IPS-15b (cell line): ENCODE measurements at regions not wholly inside any gene's neighbourhood (a gene's known extent, or its start where the extent isn't known, plus 50 kb on each side); places are given as distances from the start of the nearest gene placed in this dataset.

Experiments used
- H3K27me3 ChIP-seq: one replicate; pipeline ENCODE4 v1.6.1; 2013; ENCODE audit warnings: low read length; ENCODE audit not compliant: control insufficient read depth, insufficient read depth
- H3K36me3 ChIP-seq: one replicate; pipeline ENCODE4 v1.6.1; 2013; ENCODE audit warnings: low read length; ENCODE audit not compliant: control insufficient read depth, insufficient read depth
- H3K4me1 ChIP-seq: one replicate; pipeline ENCODE4 v1.6.1; 2013; ENCODE audit warnings: mild to moderate bottlenecking, low read length; ENCODE audit not compliant: control insufficient read depth, insufficient read depth
- H3K4me3 ChIP-seq: one replicate; pipeline ENCODE4 v1.5.1; 2013; ENCODE audit warnings: low read depth, low read length
- H3K9ac ChIP-seq: one replicate; pipeline ENCODE4 v1.6.1; 2013; ENCODE audit warnings: low read depth, mild to moderate bottlenecking, low read length
- H3K9me3 ChIP-seq: one replicate; pipeline ENCODE4 v1.6.1; 2013; ENCODE audit warnings: mild to moderate bottlenecking, low read length; ENCODE audit not compliant: control insufficient read depth, insufficient read depth

GRCh38 chr1:5424802-5425703 is 567.2 kb downstream of the NPHP4 start:
- H3K4me1 ChIP-seq, result peaks cover 8% of the 10 kb centered on the region
- H3K36me3 ChIP-seq, result no peaks in the 10 kb centered on the region
- no peak overlapping the region for H3K4me3 ChIP-seq
- H3K27me3 ChIP-seq, result no peaks in the 10 kb centered on the region
- no peak overlapping the region for H3K9ac ChIP-seq
- no peaks in the 10 kb centered on the region for H3K9me3 ChIP-seq

- H3K9me3 ChIP-seq, result no peaks in the 10 kb centered on the region
- H3K36me3 ChIP-seq, result no peaks in the 10 kb centered on the region
- H3K4me1 ChIP-seq, result peaks cover 8% of the 10 kb centered on the region
- no peaks in the 10 kb centered on the region for H3K27me3 ChIP-seq
- H3K4me3 ChIP-seq, result no peak overlapping the region
- H3K9ac ChIP-seq, result no peak overlapping the region
Measured at GRCh38 chr1:5423109-5423508, 569.1 kb downstream of the NPHP4 start.

- Histone ChIP-seq H3K9me3 (no peaks in the 10 kb centered on the region), H3K27me3 (no peaks in the 10 kb centered on the region), H3K4me1 (peaks cover 5% of the 10 kb centered on the region), H3K4me3 (no peak overlapping the region), H3K9ac (no peak overlapping the region), H3K36me3 (no peaks in the 10 kb centered on the region)
Measured at GRCh38 chr1:5419501-5419900, 572.7 kb downstream of the NPHP4 start.

GRCh38 chr1:5416518-5416917 is 575.7 kb downstream of the NPHP4 start:
- Histone ChIP-seq H3K9ac (no peak overlapping the region), H3K4me1 (no peaks in the 10 kb centered on the region), H3K36me3 (no peaks in the 10 kb centered on the region), H3K9me3 (no peaks in the 10 kb centered on the region), H3K4me3 (no peak overlapping the region), H3K27me3 (no peaks in the 10 kb centered on the region)

- Histone ChIP-seq H3K27me3 (no peaks in the 10 kb centered on the region), H3K4me1 (no peaks in the 10 kb centered on the region), H3K36me3 (no peaks in the 10 kb centered on the region), H3K9ac (no peak overlapping the region), H3K4me3 (no peak overlapping the region), H3K9me3 (no peaks in the 10 kb centered on the region)
Measured at GRCh38 chr1:5415606-5416005, 576.6 kb downstream of the NPHP4 start.

- no peaks in the 10 kb centered on the region for H3K27me3 ChIP-seq
- no peaks in the 10 kb centered on the region for H3K9me3 ChIP-seq
- no peaks in the 10 kb centered on the region for H3K4me1 ChIP-seq
- H3K36me3 ChIP-seq, result no peaks in the 10 kb centered on the region
- H3K9ac ChIP-seq, result no peak overlapping the region
- no peak overlapping the region for H3K4me3 ChIP-seq
Measured at GRCh38 chr1:5410652-5411051, 581.6 kb downstream of the NPHP4 start.

GRCh38 chr1:5408401-5408800 is 583.8 kb downstream of the NPHP4 start:
- Histone ChIP-seq H3K9me3 (no peaks in the 10 kb centered on the region), H3K4me3 (no peak overlapping the region), H3K27me3 (no peaks in the 10 kb centered on the region), H3K36me3 (peaks cover under 1% of the 10 kb centered on the region), H3K9ac (no peak overlapping the region), H3K4me1 (no peaks in the 10 kb centered on the region)

GRCh38 chr1:5405263-5405662 is 587.0 kb downstream of the NPHP4 start:
- no peaks in the 10 kb centered on the region for H3K4me1 ChIP-seq
- no peak overlapping the region for H3K4me3 ChIP-seq
- H3K9me3 ChIP-seq, result no peaks in the 10 kb centered on the region
- H3K36me3 ChIP-seq, result peaks cover 2% of the 10 kb centered on the region
- H3K9ac ChIP-seq, result no peak overlapping the region
- no peaks in the 10 kb centered on the region for H3K27me3 ChIP-seq

- Histone ChIP-seq H3K4me3 (no peak overlapping the region), H3K4me1 (no peaks in the 10 kb centered on the region), H3K9me3 (no peaks in the 10 kb centered on the region), H3K9ac (no peak overlapping the region), H3K36me3 (peaks cover 2% of the 10 kb centered on the region), H3K27me3 (no peaks in the 10 kb centered on the region)
Measured at GRCh38 chr1:5404412-5405203, 587.6 kb downstream of the NPHP4 start.

- no peaks in the 10 kb centered on the region for H3K9me3 ChIP-seq
- H3K4me1 ChIP-seq, result no peaks in the 10 kb centered on the region
- no peak overlapping the region for H3K9ac ChIP-seq
- H3K36me3 ChIP-seq, result peaks cover 2% of the 10 kb centered on the region
- H3K4me3 ChIP-seq, result no peak overlapping the region
- H3K27me3 ChIP-seq, result no peaks in the 10 kb centered on the region
Measured at GRCh38 chr1:5403935-5404334, 588.3 kb downstream of the NPHP4 start.

- no peaks in the 10 kb centered on the region for H3K27me3 ChIP-seq
- no peak overlapping the region for H3K4me3 ChIP-seq
- H3K9ac ChIP-seq, result no peak overlapping the region
- H3K4me1 ChIP-seq, result no peaks in the 10 kb centered on the region
- no peaks in the 10 kb centered on the region for H3K9me3 ChIP-seq
- H3K36me3 ChIP-seq, result peaks cover 2% of the 10 kb centered on the region
Measured at GRCh38 chr1:5402618-5403017, 589.6 kb downstream of the NPHP4 start.

GRCh38 chr1:5399771-5400170 is 592.5 kb downstream of the NPHP4 start:
- Histone ChIP-seq H3K36me3 (peaks cover 2% of the 10 kb centered on the region), H3K4me3 (no peak overlapping the region), H3K27me3 (no peaks in the 10 kb centered on the region), H3K4me1 (no peaks in the 10 kb centered on the region), H3K9ac (no peak overlapping the region), H3K9me3 (no peaks in the 10 kb centered on the region)
